Activated T-cell treated with anti-CD3 and anti-CD28 coated beads, Interleukin-2, amount 50 U/mL, for 72 hours (primary cell): ENCODE measurements at regions not wholly inside any gene's neighbourhood (a gene's known extent, or its start where the extent isn't known, plus 50 kb on each side); places are given as distances from the start of the nearest gene placed in this dataset.
A peak's percentile ranks its signal among the peaks of the same experiment; 100 is the strongest.
"Not testable (repeated sequence)": the region's sequence is repeated elsewhere in the genome, so short reads cannot be mapped to it uniquely, and the experiment has no call there.

ENCODE experiments used
- ATAC-seq, 2 donors: fragments of 150-1000 bp; cut with Tn5 transposase; replicated peaks in 1 of 2; 2 replicates each; pipeline ENCODE4 v1.10.0; 2021; ENCODE audit warnings: moderate library complexity in 2 of 2, mild to moderate bottlenecking in 1 of 2
- DNase-seq, 2 donors: peaks; one replicate each; pipeline ENCODE4 v3.0.0; 2021 to 2022; ENCODE audit warnings: mixed read lengths in 1 of 2
- H3K27ac Mint-ChIP-seq: one replicate; pipeline ENCODE4 v1.8.0; 2022; ENCODE audit warnings: mild to moderate bottlenecking, moderate library complexity, mixed read lengths
- H3K27me3 Mint-ChIP-seq: one replicate; pipeline ENCODE4 v1.8.0; 2022; ENCODE audit warnings: low read depth, mixed read lengths
- H3K36me3 Mint-ChIP-seq, 2 donors: one replicate each; pipeline ENCODE4 v1.8.0; 2022; ENCODE audit warnings: mixed read lengths in 2 of 2, mild to moderate bottlenecking in 1 of 2; ENCODE audit not compliant: insufficient read depth in 2 of 2
- H3K4me1 Mint-ChIP-seq: one replicate; pipeline ENCODE4 v1.8.0; 2022; ENCODE audit warnings: low read depth, mixed read lengths
- H3K4me3 Mint-ChIP-seq, 2 donors: one replicate each; pipeline ENCODE4 v1.8.0; 2022; ENCODE audit warnings: mild to moderate bottlenecking in 2 of 2, mixed read lengths in 2 of 2, moderate library complexity in 2 of 2
- H3K9me3 Mint-ChIP-seq, 2 donors: one replicate each; pipeline ENCODE4 v1.8.0; 2022; ENCODE audit warnings: mixed read lengths in 2 of 2

DNA sequence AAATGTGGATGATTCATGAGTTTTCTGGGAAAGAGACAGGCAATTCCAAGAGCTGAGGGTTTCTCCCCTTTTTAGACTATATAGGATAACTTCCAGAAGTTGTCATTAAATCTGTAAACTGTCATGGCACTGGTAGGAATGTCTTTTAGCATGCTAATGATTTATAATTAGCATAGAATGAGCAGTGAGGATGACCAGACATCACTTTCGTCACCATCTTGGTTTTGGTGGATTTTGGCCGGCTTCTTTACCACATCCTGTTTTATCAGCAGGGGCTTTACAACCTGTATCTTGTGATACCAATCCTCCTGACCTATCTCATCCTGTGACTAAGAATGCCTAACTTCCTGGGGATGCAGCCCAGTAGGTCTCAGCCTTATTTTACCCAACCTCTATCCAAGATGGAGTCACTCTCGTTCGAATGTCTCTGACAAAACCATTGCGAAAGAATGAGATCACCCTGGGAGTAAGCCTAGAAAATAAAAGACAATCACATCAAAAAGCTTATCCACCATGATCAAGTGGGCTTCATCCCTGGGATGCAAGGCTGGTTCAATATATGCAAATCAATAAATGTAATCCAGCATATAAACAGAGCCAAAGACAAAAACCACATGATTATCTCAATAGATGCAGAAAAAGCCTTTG, 153.6 kb upstream of the BET1 start:
- not testable (repeated sequence) for DNase-seq, H3K27me3 Mint-ChIP-seq, H3K36me3 Mint-ChIP-seq, H3K4me3 Mint-ChIP-seq, H3K9me3 Mint-ChIP-seq, H3K27ac Mint-ChIP-seq
- ATAC-seq: peak in 1 of 2 donors; percentile 33
- peaks cover 13% of the 10 kb centered on the region for H3K4me1 Mint-ChIP-seq

DNA sequence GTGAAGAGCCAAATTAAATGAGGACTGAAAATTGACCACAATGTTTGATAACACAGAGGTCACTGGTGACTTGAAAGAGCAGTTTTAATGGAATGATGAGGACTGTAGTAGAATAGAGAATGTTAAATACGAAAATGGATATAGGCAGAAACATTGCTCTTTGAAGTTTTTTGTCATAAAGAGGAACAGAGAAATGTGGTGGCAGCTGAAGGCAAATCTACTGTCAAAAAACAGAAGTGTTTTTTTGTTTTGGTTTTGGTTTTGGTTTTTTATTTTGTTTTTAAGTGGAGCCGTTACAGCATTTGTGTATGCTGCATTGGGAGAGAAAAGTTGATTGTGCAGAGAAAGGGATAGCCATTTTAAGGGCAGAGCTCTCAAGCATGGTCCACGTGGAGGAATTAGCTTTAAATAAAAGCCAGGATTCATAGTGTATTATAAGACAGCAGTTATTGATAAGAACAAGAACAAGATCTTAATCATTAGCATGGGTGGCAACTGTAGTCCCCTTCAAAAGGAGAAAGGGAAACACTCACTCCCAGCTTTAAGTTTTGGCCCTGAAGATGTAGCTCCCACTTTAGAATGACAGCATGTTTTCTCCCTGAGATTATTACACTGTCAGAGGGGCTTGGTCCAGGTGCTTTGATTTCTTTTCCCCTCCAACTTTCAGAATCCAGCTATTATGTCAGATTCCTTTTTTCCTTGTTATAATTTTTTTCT, 156.7 kb upstream of the BET1 start:
- peaks cover 8% of the 10 kb centered on the region for H3K27me3 Mint-ChIP-seq
- H3K27ac Mint-ChIP-seq: peak overlapping the region; percentile 83
- peak overlapping the region in 1 of 2 donors; percentile 84 for H3K4me3 Mint-ChIP-seq
- H3K9me3 Mint-ChIP-seq: peaks cover 0 to 1% of the 10 kb centered on the region in 2 donors
- no peaks in the 10 kb centered on the region for H3K36me3 Mint-ChIP-seq
- DNase-seq: no peak
- peaks cover 13% of the 10 kb centered on the region for H3K4me1 Mint-ChIP-seq
- peak in 1 of 2 donors; percentile 26 for ATAC-seq

DNA sequence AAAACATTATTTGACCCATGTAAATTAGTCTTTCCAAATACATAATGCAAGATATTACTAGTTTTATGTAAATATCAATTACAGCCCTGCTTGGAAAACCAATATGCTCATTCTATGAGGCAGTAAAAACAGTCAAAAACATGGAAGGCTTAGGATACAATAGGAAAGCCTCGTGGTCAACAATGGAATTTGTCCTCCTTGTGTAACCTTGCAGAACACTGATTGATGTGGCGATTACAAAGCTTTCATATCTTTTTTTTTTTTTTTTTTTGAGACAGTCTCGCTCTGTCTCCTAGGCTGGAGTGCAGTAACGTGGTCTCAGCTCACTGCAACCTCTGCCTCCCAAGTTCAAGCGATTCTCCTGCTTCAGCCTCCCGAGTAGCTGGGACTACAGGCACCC, 157.3 kb upstream of the BET1 start:
- no peak overlapping the region for H3K4me3 Mint-ChIP-seq
- H3K36me3 Mint-ChIP-seq: no peaks in the 10 kb centered on the region
- H3K27ac Mint-ChIP-seq: no peak overlapping the region
- no peak for DNase-seq
- H3K27me3 Mint-ChIP-seq: peaks cover 8% of the 10 kb centered on the region
- H3K4me1 Mint-ChIP-seq: peaks cover 13% of the 10 kb centered on the region
- peaks cover 0 to 1% of the 10 kb centered on the region in 2 donors for H3K9me3 Mint-ChIP-seq
- ATAC-seq: no peak

DNA sequence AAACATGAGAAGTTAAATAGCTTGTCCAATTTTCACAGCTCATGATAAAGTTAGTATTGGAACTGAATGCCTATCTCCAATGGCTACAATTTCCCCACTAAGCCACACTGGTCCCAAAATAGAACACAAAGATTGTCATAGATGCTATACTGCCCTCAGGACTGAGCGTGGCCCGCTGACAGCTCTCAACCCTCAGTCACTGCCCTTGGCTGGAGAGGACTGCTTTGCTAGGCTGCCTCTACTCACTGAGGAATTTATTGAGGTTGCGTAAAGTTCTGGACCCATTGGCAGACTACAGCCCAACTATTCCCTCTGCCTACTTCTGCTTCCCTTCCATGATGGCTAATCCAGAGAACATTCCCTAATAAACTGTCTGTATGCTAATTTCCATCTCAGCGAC, 165.5 kb upstream of the BET1 start:
- no peaks in the 10 kb centered on the region for H3K36me3 Mint-ChIP-seq
- no peak overlapping the region for H3K27ac Mint-ChIP-seq
- peaks cover 22% of the 10 kb centered on the region for H3K27me3 Mint-ChIP-seq
- H3K4me1 Mint-ChIP-seq: peaks cover 8% of the 10 kb centered on the region
- H3K9me3 Mint-ChIP-seq: peaks cover 0 to 1% of the 10 kb centered on the region in 2 donors
- ATAC-seq: no peak
- DNase-seq: no peak
- no peak overlapping the region for H3K4me3 Mint-ChIP-seq

DNA sequence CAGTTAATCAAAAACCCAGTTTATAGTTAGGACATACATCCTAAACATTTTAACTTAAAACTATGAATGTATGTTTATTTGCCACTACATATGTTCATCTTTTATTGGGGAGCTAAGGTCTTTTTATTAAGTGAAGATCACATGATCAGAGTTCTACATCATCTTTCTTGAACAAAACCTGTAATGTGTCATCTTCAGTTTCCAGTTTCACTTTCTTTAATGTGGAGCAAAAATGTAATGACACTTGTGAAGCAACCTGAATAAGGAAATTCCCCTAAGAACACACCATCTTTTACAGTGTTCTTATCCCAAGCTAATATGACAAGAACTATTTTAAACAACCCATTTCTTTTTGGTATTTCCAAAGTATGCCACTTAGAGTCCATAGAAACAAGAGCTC, 166.7 kb upstream of the BET1 start:
- H3K27me3 Mint-ChIP-seq: peaks cover 22% of the 10 kb centered on the region
- no peak overlapping the region for H3K27ac Mint-ChIP-seq
- no peaks in the 10 kb centered on the region for H3K36me3 Mint-ChIP-seq
- DNase-seq (no peak), ATAC-seq (peak in 1 of 2 donors; percentile 30)
- H3K9me3 Mint-ChIP-seq: peaks cover 0 to under 1% of the 10 kb centered on the region in 2 donors
- no peak overlapping the region for H3K4me3 Mint-ChIP-seq
- H3K4me1 Mint-ChIP-seq: peaks cover 8% of the 10 kb centered on the region

DNA sequence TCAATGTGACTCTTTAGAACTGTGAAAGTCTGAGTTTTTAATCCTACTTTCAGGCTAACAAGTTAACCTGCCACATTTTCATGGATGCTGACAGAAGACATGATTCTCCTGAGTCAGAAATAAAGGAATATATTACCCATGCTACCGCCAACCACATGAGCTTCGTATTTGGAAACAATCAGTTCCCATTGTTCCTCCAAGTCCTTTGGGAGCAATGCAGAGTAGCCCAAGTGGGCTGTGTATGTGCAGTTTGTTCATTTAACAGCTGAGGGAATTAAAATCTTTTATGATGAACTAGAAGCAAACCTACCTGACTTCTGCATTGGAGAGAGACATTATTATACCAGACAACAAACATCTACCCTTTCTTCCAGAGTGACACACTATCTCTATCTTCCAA, 169.3 kb upstream of the BET1 start:
- H3K27ac Mint-ChIP-seq: no peak overlapping the region
- no peaks in the 10 kb centered on the region for H3K36me3 Mint-ChIP-seq
- peaks cover 43% of the 10 kb centered on the region for H3K27me3 Mint-ChIP-seq
- no peaks in the 10 kb centered on the region for H3K9me3 Mint-ChIP-seq
- DNase-seq (no peak), ATAC-seq (no peak)
- H3K4me1 Mint-ChIP-seq: peaks cover 13% of the 10 kb centered on the region
- H3K4me3 Mint-ChIP-seq: no peak overlapping the region

DNA sequence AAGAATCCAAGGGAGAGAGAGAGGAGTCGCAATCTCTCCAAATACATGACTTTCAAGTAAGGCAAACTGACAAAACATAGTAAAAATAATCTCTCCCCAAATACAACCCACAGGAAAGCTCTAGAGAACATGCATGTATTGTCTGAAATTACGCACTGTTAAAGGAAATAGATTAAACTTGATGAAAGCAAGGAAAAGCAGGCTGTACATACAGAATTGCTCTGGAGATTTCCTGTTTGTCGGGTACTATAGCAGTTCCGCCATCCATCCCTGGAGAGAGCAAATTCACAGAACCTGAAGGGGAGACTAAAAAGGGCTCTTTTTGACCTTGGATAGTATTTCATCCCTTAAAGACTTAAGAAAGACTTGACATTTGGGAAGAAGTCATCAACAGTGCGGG, 170.2 kb upstream of the BET1 start:
- no peaks in the 10 kb centered on the region for H3K9me3 Mint-ChIP-seq
- no peak for ATAC-seq

DNA sequence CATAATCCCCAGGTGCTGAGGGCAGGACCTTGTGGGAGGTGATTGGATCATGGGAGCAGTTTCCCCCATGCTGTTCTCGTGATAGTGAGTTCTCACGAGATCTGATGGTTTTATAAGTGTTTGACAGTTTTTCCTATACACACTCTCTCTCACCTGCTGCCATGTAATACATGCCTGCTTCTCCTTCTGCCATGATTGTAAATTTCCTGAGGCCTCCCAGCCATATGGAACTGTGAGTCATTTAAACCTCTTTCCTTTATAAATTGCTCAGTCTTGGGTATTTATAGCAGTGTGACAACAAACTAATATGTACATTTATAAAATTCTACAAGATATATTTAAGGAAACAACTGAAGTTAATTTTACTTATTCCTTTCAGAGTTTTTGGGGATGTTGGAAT, 170.8 kb upstream of the BET1 start:
- H3K4me3 Mint-ChIP-seq: no peak overlapping the region

More for the DNA sequence above, 170.2 kb upstream of the BET1 start:
- H3K36me3 Mint-ChIP-seq: no peaks in the 10 kb centered on the region
- peaks cover 13% of the 10 kb centered on the region for H3K4me1 Mint-ChIP-seq
- no peak overlapping the region for H3K4me3 Mint-ChIP-seq
- no peak for DNase-seq
- no peak overlapping the region for H3K27ac Mint-ChIP-seq
- peaks cover 52% of the 10 kb centered on the region for H3K27me3 Mint-ChIP-seq

DNA sequence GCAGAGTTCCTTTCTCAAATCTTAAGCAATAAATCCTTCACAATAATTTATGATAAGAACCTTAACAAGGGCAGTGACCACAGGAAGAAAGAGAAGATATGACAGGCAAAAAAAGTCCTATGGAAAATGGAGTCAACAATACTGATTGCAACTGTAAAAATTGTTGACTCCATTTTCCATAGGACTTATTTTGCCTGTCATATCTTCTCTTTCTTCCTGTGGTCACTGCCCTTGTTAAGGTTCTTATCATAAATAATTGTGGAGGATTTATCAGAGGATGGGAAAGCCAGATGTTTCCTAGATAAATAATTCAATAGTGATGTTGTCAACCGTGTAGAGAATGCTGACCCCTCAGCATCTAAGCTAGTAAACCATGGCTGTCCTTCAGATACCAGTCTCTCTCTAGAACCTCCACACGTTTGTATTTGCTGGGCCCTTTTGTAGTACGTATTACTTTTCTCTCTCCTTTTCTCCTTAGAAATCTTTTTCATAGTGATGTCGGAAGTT, 172.6 kb upstream of the BET1 start:
- H3K4me3 Mint-ChIP-seq: no peak overlapping the region
- H3K27ac Mint-ChIP-seq: no peak overlapping the region
- H3K36me3 Mint-ChIP-seq: no peaks in the 10 kb centered on the region
- H3K4me1 Mint-ChIP-seq: peaks cover 6% of the 10 kb centered on the region
- DNase-seq: no peak
- no peaks in the 10 kb centered on the region for H3K9me3 Mint-ChIP-seq
- ATAC-seq: no peak
- peaks cover 44% of the 10 kb centered on the region for H3K27me3 Mint-ChIP-seq

More for the DNA sequence above, 170.8 kb upstream of the BET1 start:
- Mint-ChIP-seq H3K27ac (no peak overlapping the region), H3K36me3 (no peaks in the 10 kb centered on the region), H3K27me3 (peaks cover 53% of the 10 kb centered on the region), H3K9me3 (no peaks in the 10 kb centered on the region), H3K4me1 (peaks cover 13% of the 10 kb centered on the region)
- DNase-seq: no peak
- no peak for ATAC-seq

DNA sequence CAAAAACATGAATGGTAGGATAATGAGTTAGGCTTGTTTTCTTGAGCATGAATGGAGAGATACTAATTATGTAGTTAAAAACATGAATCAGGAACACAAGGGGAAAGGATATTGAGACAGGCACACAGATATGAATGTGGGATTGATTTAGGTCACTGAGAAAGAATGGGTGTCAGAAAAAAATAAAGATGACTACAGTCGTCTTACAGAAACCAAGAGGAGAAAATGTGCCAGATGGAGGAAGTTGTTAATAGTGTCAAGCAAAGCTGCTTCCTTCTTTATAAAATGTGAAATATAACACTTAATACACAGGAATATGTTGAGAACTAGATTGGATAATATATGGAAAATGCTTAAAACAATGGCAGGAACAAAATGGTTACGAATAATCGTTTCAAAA, 173.3 kb upstream of the BET1 start:
- no peak for DNase-seq
- Mint-ChIP-seq H3K27me3 (peaks cover 44% of the 10 kb centered on the region), H3K27ac (no peak overlapping the region), H3K4me1 (peaks cover 6% of the 10 kb centered on the region), H3K36me3 (no peaks in the 10 kb centered on the region), H3K4me3 (no peak overlapping the region), H3K9me3 (no peaks in the 10 kb centered on the region)
- ATAC-seq: no peak

DNA sequence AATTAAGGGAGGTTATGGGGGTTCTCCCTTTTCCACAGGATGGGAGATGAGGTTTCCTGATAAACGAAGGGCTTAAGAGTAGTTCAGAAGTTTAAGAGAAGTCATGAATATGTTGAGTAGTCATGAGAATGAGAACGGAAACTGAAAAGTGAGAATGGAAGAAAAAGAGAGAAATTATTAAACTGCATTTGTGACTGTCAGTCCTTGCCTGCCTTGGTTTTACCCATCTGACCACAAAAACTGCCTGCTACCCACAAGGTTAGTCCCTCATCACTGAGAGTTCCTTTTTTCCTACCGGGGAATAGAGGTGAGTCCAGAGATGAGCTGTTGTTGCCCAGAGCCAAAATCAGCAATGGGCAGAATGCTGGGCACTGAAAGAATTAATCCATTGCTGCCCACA, 174.1 kb upstream of the BET1 start:
- Mint-ChIP-seq H3K27me3 (peaks cover 45% of the 10 kb centered on the region), H3K36me3 (no peaks in the 10 kb centered on the region), H3K4me3 (no peak overlapping the region), H3K27ac (no peak overlapping the region), H3K9me3 (no peaks in the 10 kb centered on the region), H3K4me1 (peaks cover 6% of the 10 kb centered on the region)
- DNase-seq: peak in 1 of 2 donors; percentile 1
- peak in 1 of 2 donors; percentile 36 for ATAC-seq

DNA sequence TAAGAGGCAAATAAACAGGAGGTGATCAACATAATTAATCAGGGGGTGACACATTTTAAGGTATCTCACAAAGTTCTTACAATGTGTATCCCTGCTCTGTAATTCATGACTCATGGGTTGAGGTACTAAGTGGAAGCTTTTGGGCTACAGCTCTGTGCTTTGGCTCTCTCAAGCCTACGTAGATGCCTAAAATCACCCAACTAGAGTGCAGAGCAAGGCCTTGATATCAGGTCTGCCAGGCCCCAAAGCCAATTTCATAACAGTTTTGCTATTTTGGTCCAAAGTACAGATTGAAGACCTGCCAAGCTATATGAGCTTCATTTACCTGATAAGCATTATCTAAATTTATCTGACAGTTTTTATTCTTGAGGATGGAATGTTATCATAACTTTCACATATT, 175.3 kb upstream of the BET1 start:
- Mint-ChIP-seq H3K4me1 (peaks cover 6% of the 10 kb centered on the region), H3K9me3 (no peaks in the 10 kb centered on the region), H3K36me3 (no peaks in the 10 kb centered on the region), H3K27me3 (peaks cover 39% of the 10 kb centered on the region), H3K27ac (no peak overlapping the region), H3K4me3 (no peak overlapping the region)
- DNase-seq (no peak), ATAC-seq (no peak)

DNA sequence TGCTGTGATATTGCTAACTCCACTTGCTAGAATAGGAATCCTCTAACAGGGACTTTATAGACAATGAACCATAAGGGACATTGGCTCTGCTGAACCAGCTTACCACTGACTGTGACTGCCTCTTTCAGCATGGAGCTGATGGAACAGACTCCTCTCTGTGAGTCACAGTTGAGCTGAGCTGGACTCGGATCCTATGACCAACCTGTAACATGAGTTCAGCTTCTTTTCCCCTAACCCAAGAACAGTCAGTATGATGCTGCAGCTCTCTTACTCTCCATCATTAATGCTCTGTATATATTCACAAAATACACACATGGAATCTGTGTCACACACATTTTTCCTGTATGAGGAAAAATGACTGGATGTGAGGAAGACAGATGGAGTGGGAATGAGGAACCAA, 177.9 kb upstream of the BET1 start:
- DNase-seq (no peak), ATAC-seq (no peak)
- no peak overlapping the region for H3K27ac Mint-ChIP-seq
- no peaks in the 10 kb centered on the region for H3K9me3 Mint-ChIP-seq
- no peak overlapping the region for H3K4me3 Mint-ChIP-seq
- H3K27me3 Mint-ChIP-seq: peaks cover 37% of the 10 kb centered on the region
- H3K36me3 Mint-ChIP-seq: no peaks in the 10 kb centered on the region
- H3K4me1 Mint-ChIP-seq: peaks cover 6% of the 10 kb centered on the region
